GM12878 (cell line): ENCODE measurements at regions not wholly inside any gene's neighbourhood (a gene's known extent, or its start where the extent isn't known, plus 50 kb on each side); places are given as distances from the start of the nearest gene placed in this dataset.

Experiments
- ATAC-seq: fragments of 200-7000 bp; cut with Tn5 transposase; 3 replicates; pipeline ENCODE4 v1.9.1; 2020; ENCODE audit warnings: mild to moderate bottlenecking, moderate library complexity
- BruUV-seq: library from RNA; stranded (reverse); fragments of 400-500 nt; replicated peaks from 2 replicates; lab custom pipeline; 2021; lab: Mats Ljungman, UMichigan
- CTCF ChIA-PET: fragments of 300-600 bp; sonication (Branson Sonifier 250); formaldehyde crosslinking; extraction: SDS; loops from one replicate; lab custom pipeline; 2021; ENCODE audit warnings: inconsistent platforms; lab: Yijun Ruan, JAX
- POLR2A ChIA-PET: fragments of 350-600 bp; formaldehyde crosslinking; extraction: SDS; loops from one replicate; lab custom pipeline; 2021; ENCODE audit warnings: inconsistent platforms; lab: Charles Lee
- RAD21 ChIA-PET: fragments of 300-600 bp; sonication (Branson Sonifier 250); formaldehyde crosslinking; loops from one replicate; lab custom pipeline; 2023; ENCODE audit warnings: antibody characterized with exemption; ENCODE audit not compliant: unreplicated experiment; lab: Charles Lee
- SMC1A ChIA-PET: fragments of 300-600 bp; sonication (Branson Sonifier 250); formaldehyde crosslinking; loops from one replicate; lab custom pipeline; 2023; ENCODE audit not compliant: unreplicated experiment, uncharacterized antibody; lab: Charles Lee
- DNase-seq: peaks from one replicate; pipeline ENCODE4 v3.0.0-alpha.2; 2011; ENCODE audit warnings: low read depth, low spot score
- FAIRE-seq: peaks from 3 replicates; lab custom pipeline; 2011; peaks lifted over from hg19 to GRCh38; lab: Jason Lieb, UNC
- H2AFZ ChIP-seq: 2 replicates; pipeline ENCODE4 v1.6.0; 2011; ENCODE audit warnings: low read depth, low read length, control low read depth; ENCODE audit not compliant: control insufficient read depth
- H3K27ac ChIP-seq: 2 replicates; pipeline ENCODE4 v1.5.1; 2011; ENCODE audit warnings: control low read depth; ENCODE audit not compliant: control insufficient read depth, insufficient read depth
- H3K27me3 ChIP-seq, 2 experiments: replicated peaks in 1 of 2; 2 replicates each; pipeline versions ENCODE4 v1.6.0 to v1.6.1; 2011; ENCODE audit warnings: low read length in 1 of 2; ENCODE audit not compliant: control insufficient read depth in 2 of 2, insufficient read depth in 2 of 2
- H3K36me3 ChIP-seq, 2 experiments: 2 replicates each; pipeline ENCODE4 v1.5.1; 2011; ENCODE audit warnings: low read length in 1 of 2; ENCODE audit not compliant: control insufficient read depth in 2 of 2, insufficient read depth in 2 of 2
- H3K4me1 ChIP-seq: 2 replicates; pipeline ENCODE4 v1.6.1; 2011; ENCODE audit warnings: mild to moderate bottlenecking, low read length, moderate library complexity, mixed read lengths; ENCODE audit not compliant: control insufficient read depth, insufficient read depth
- H3K4me2 ChIP-seq: 2 replicates; pipeline ENCODE4 v1.6.0; 2011; ENCODE audit warnings: control low read depth; ENCODE audit not compliant: control insufficient read depth, insufficient read depth
- H3K4me3 ChIP-seq: fragments of 200-600 bp; sonication (generic); 2 replicates; pipeline ENCODE4 v1.5.1; 2016
- H3K79me2 ChIP-seq: 2 replicates; pipeline ENCODE4 v1.6.0; 2011; ENCODE audit warnings: low read length; ENCODE audit not compliant: control insufficient read depth, insufficient read depth
- H3K9ac ChIP-seq: 2 replicates; pipeline ENCODE4 v1.8.0; 2011; ENCODE audit warnings: low read length, control low read depth, mixed read lengths; ENCODE audit not compliant: control insufficient read depth, insufficient read depth
- H3K9me3 ChIP-seq: replicated peaks from 3 replicates; pipeline ENCODE4 v1.5.1; 2011; ENCODE audit warnings: mild to moderate bottlenecking, low read length; ENCODE audit not compliant: control insufficient read depth, insufficient read depth
- H4K20me1 ChIP-seq: 2 replicates; pipeline ENCODE4 v1.6.0; 2011; ENCODE audit not compliant: control insufficient read depth, insufficient read depth
- CTCF ChIP-seq, 3 experiments: IDR thresholded peaks in 2 of 3; conservative IDR thresholded peaks in 1 of 3; 2 replicates each; pipeline ENCODE4 v1.5.1; 2011; ENCODE audit warnings: low read depth in 3 of 3, low read length in 3 of 3, mild to moderate bottlenecking in 3 of 3, control low read depth in 2 of 3, moderate library complexity in 2 of 3, inconsistent platforms in 1 of 3, mixed read lengths in 1 of 3; ENCODE audit not compliant: control insufficient read depth in 2 of 3, insufficient read depth in 1 of 3; ENCODE audit errors: extremely low read depth in 1 of 3
- WRNIP1 ChIP-seq: IDR thresholded peaks from 2 replicates; pipeline ENCODE4 v1.6.1; 2011; ENCODE audit warnings: low read depth, low read length, improper control_type of control experiment, borderline replicate concordance
- WGBS: methylation state at CpG from one replicate; pipeline ENCODE4 v1.1.6; 2016; ENCODE audit warnings: low lambda C conversion rate; ENCODE audit not compliant: insufficient replicate concordance, insufficient coverage; ENCODE audit errors: missing lambda C conversion rate; 5-methylcytosine and 5-hydroxymethylcytosine counted together
- in situ Hi-C: fragments of 300-500 bp; cut with MboI; formaldehyde crosslinking; loops from 9 replicates; pipeline ENCODE4 v1.14.3; 2018; ENCODE audit warnings: mixed read lengths
- intact Hi-C: fragments of 100-400 bp; cut with micrococcal nuclease; formaldehyde crosslinking; loops from one replicate; pipeline ENCODE4 v1.14.2; 2022; ENCODE audit not compliant: unreplicated experiment

GRCh38 chr4:53805291-53805690, 214.0 kb upstream of the LNX1 start:
- 20% methylated on average over 5 of the region's 5 CpGs for WGBS
- ATAC-seq: peak; percentile 37; the same call in 2 of the 3 replicates
- no peak for DNase-seq
- no peaks in the 10 kb centered on the region for H3K27me3 ChIP-seq
- intact Hi-C loops (loop anchor here (10.0 kb wide), 2 partner anchors 200 to 790 kb away; no protein-coding TSS in a partner anchor), in situ Hi-C loops (loop anchor here (5.0 kb wide), 1 partner anchor 608 kb away; no protein-coding TSS in a partner anchor)
- H3K4me2 ChIP-seq: no peak overlapping the region
- no peak for TF ChIP-seq WRNIP1
- 0 out of 6 replicates have a peak, but pooled peaks of 1 of the 3 experiments have one; percentile 0 for TF ChIP-seq CTCF (IDR thresholded peaks at IDR 0.05 in 2 of 3, conservative IDR thresholded peaks at IDR 0.05 in 1 of 3; ENCODE audit: control insufficient read depth in 2 of 3, extremely low read depth in 1 of 3, insufficient read depth in 1 of 3, low read depth in 3 of 3, low read length in 3 of 3)
- no peak overlapping the region for H2AFZ ChIP-seq
- H3K4me3 ChIP-seq: no peak overlapping the region
- H3K4me1 ChIP-seq: 0 out of 2 replicates have a peak, but pooled peaks cover 3% of the 10 kb centered on the region
- no peaks in the 10 kb centered on the region for H3K9me3 ChIP-seq
- no peaks in the 10 kb centered on the region for H3K79me2 ChIP-seq
- no peak overlapping the region for H3K9ac ChIP-seq
- no peak for FAIRE-seq
- ChIA-PET RAD21 (interaction anchor here (0.7 to 6.1 kb wide), 23 partner anchors 54 to 789 kb away, joined by 3 to 118 read pairs (median 6); no protein-coding TSS in a partner anchor), POLR2A (interaction anchor here (0.5 kb wide), 1 partner anchor 372 kb away, joined by 3 read pairs; no protein-coding TSS in a partner anchor), SMC1A (interaction anchor here (0.7 to 10.7 kb wide), 26 partner anchors 7 to 789 kb away, joined by 3 to 228 read pairs (median 5); no protein-coding TSS in a partner anchor), CTCF (interaction anchor here (0.6 to 9.8 kb wide), 37 partner anchors 9 to 790 kb away, joined by 3 to 305 read pairs (median 4); no protein-coding TSS in a partner anchor)
- H3K27ac ChIP-seq: no peak overlapping the region
- H3K36me3 ChIP-seq: no peaks in the 10 kb centered on the region
- no peaks in the 10 kb centered on the region for H4K20me1 ChIP-seq
- no TSS peak for BruUV-seq
